RWPE2 (cell line): ENCODE measurements at regions not wholly inside any gene's neighbourhood (a gene's known extent, or its start where the extent isn't known, plus 50 kb on each side); places are given as distances from the start of the nearest gene placed in this dataset.

ENCODE experiments used
- ATAC-seq: fragments of 200-7000 bp; cut with Tn5 transposase; 3 replicates; pipeline ENCODE4 v1.9.1; 2021; ENCODE audit warnings: low read depth
- DNase-seq: peaks from one replicate; pipeline ENCODE4 v3.0.0-alpha.2; 2020; ENCODE audit warnings: low spot score
- H3K27ac ChIP-seq: fragments of 450-650 bp; 2 replicates; pipeline ENCODE4 v1.5.1; 2017; ENCODE audit warnings: mild to moderate bottlenecking; ENCODE audit not compliant: poor library complexity, severe bottlenecking
- H3K27me3 ChIP-seq: fragments of 250-450 bp; sonication (Bioruptor Pico); 2 replicates; pipeline ENCODE4 v1.5.1; 2021; ENCODE audit warnings: mild to moderate bottlenecking, moderate library complexity; ENCODE audit not compliant: insufficient read depth, poor library complexity, severe bottlenecking
- H3K36me3 ChIP-seq: fragments of 250-450 bp; sonication (Bioruptor Pico); 2 replicates; pipeline ENCODE4 v1.5.1; 2020; ENCODE audit warnings: low read depth, mild to moderate bottlenecking, moderate library complexity
- H3K4me1 ChIP-seq: fragments of 250-450 bp; sonication (Bioruptor Pico); 2 replicates; pipeline ENCODE4 v1.5.1; 2021; ENCODE audit warnings: mild to moderate bottlenecking, moderate library complexity; ENCODE audit not compliant: insufficient read depth, poor library complexity, severe bottlenecking
- H3K4me3 ChIP-seq: fragments of 250-450 bp; sonication (Bioruptor Pico); 2 replicates; pipeline ENCODE4 v1.5.1; 2021; ENCODE audit warnings: mild to moderate bottlenecking, moderate library complexity; ENCODE audit not compliant: severe bottlenecking
- H3K9me3 ChIP-seq: fragments of 250-450 bp; sonication (Bioruptor Pico); 2 replicates; pipeline ENCODE4 v1.5.1; 2021; ENCODE audit warnings: mild to moderate bottlenecking, moderate library complexity; ENCODE audit not compliant: severe bottlenecking
- CTCF ChIP-seq: fragments of 450-650 bp; IDR thresholded peaks from one replicate; pipeline ENCODE4 v1.5.1; 2017; ENCODE audit warnings: mild to moderate bottlenecking, moderate library complexity; ENCODE audit not compliant: poor library complexity, severe bottlenecking

GRCh38 chr5:105688227-105688792, 1982.4 kb downstream of the EFNA5 start:
- Histone ChIP-seq H3K27me3 (no peaks in the 10 kb centered on the region), H3K9me3 (no peaks in the 10 kb centered on the region), H3K4me1 (no peaks in the 10 kb centered on the region), H3K4me3 (no peak overlapping the region), H3K27ac (no peak overlapping the region), H3K36me3 (no peaks in the 10 kb centered on the region)
- ATAC-seq (no peak), DNase-seq (no peak)
- TF ChIP-seq CTCF = no peak

GRCh38 chr5:105687493-105687892, 1983.2 kb downstream of the EFNA5 start:
- Histone ChIP-seq H3K9me3 (no peaks in the 10 kb centered on the region), H3K36me3 (no peaks in the 10 kb centered on the region), H3K4me3 (no peak overlapping the region), H3K27ac (no peak overlapping the region), H3K27me3 (no peaks in the 10 kb centered on the region), H3K4me1 (no peaks in the 10 kb centered on the region)
- ATAC-seq (no peak), DNase-seq (no peak)
- no peak for TF ChIP-seq CTCF

DNA sequence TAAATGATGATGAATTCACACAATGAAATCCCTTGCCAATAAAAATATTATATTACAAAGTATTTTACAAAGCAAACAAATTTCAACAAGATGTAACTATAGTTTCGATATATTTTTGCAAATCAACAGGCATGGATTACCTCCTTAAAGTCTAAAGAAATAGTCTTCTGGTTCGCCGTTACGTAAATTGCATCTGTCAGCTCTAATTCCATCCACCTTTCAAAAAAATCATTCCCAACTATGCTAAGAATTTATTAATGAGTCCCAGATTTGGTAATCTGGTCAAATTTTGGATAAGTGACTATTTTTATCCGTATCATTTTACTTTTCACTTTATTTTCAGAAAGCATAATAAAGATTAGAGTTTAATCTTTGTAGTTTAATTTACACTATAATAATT, 1984.9 kb downstream of the EFNA5 start:
- no peak for DNase-seq
- H3K4me1 ChIP-seq = no peaks in the 10 kb centered on the region
- H3K27ac ChIP-seq = no peak overlapping the region
- no peak for ATAC-seq
- H3K27me3 ChIP-seq = no peaks in the 10 kb centered on the region
- no peaks in the 10 kb centered on the region for H3K9me3 ChIP-seq
- TF ChIP-seq CTCF = no peak
- H3K36me3 ChIP-seq = no peaks in the 10 kb centered on the region
- no peak overlapping the region for H3K4me3 ChIP-seq

- ATAC-seq (no peak), DNase-seq (no peak)
- Histone ChIP-seq H3K4me1 (no peaks in the 10 kb centered on the region), H3K27ac (no peak overlapping the region), H3K4me3 (no peak overlapping the region), H3K27me3 (no peaks in the 10 kb centered on the region), H3K36me3 (no peaks in the 10 kb centered on the region), H3K9me3 (no peaks in the 10 kb centered on the region)
- TF ChIP-seq CTCF = no peak
These were observed 1985.9 kb downstream of the EFNA5 start for GRCh38 chr5:105684799-105685198.

GRCh38 chr5:105680858-105681475, 1989.8 kb downstream of the EFNA5 start:
- no peak overlapping the region for H3K4me3 ChIP-seq
- H3K36me3 ChIP-seq = no peaks in the 10 kb centered on the region
- DNase-seq (no peak), ATAC-seq (no peak)
- no peak overlapping the region for H3K27ac ChIP-seq
- no peaks in the 10 kb centered on the region for H3K9me3 ChIP-seq
- no peaks in the 10 kb centered on the region for H3K27me3 ChIP-seq
- no peaks in the 10 kb centered on the region for H3K4me1 ChIP-seq
- no peak for TF ChIP-seq CTCF
